ENCODE measurements at regions not wholly inside any gene's neighbourhood (a gene's known extent, or its start where the extent isn't known, plus 50 kb on each side); places are given as distances from the start of the nearest gene placed in this dataset.

DNA sequence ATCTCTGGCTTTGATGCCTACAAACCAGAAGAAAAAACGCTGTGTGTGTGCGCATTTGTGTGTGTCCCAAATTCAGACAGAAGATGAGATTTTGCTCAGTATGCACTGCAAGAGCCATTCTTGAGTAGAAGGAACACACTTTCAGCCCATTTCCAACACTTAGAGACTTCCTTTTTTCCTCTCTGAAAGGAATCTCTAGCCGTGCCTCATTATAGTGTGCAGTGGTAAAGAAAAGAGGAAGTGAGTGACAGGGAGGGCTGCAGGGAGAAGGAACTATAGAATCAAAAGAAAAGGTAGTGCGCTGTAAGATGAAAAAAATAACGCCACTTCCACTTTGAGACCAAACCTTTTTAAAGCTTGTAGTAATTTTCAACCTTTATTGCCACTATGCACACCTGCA is 1400.9 kb upstream of the FLRT2 start:
- intact Hi-C loops (cut with DNase I), result no loop called here
- H3K4me3 ChIP-seq, result no peak overlapping the region
- no peaks in the 10 kb centered on the region for H3K27me3 ChIP-seq (replicated peaks; ENCODE audit: insufficient read depth)
- peaks cover 2% of the 10 kb centered on the region for H3K4me1 ChIP-seq (replicated peaks)
- no peak overlapping the region for H3K27ac ChIP-seq
- TF ChIP-seq CTCF (IDR thresholded peaks at IDR 0.05) (no peak), POLR2A (IDR thresholded peaks at IDR 0.05) (no peak), POLR2AphosphoS5 (IDR thresholded peaks at IDR 0.05) (no peak)
- WGBS, result 59% methylated on average over 5 of the region's 5 CpGs
- no peaks in the 10 kb centered on the region for H3K36me3 ChIP-seq
- H3K9me3 ChIP-seq, result no peaks in the 10 kb centered on the region
- DNase-seq (ENCODE audit: low spot score), result no peak

GRCh38 chr14:84129941-84130340 is 1400.0 kb upstream of the FLRT2 start:
- Histone ChIP-seq H3K27me3 (replicated peaks; ENCODE audit: insufficient read depth) (no peaks in the 10 kb centered on the region), H3K27ac (no peak overlapping the region), H3K4me1 (replicated peaks) (peaks cover 2% of the 10 kb centered on the region), H3K36me3 (no peaks in the 10 kb centered on the region), H3K9me3 (no peaks in the 10 kb centered on the region), H3K4me3 (no peak overlapping the region)
- intact Hi-C loops (cut with DNase I), result no loop called here
- 87% methylated on average over 1 of the region's 1 CpG for WGBS
- DNase-seq (ENCODE audit: low spot score), result no peak
- TF ChIP-seq POLR2AphosphoS5 (IDR thresholded peaks at IDR 0.05) (no peak), POLR2A (IDR thresholded peaks at IDR 0.05) (no peak), CTCF (IDR thresholded peaks at IDR 0.05) (no peak)

DNA sequence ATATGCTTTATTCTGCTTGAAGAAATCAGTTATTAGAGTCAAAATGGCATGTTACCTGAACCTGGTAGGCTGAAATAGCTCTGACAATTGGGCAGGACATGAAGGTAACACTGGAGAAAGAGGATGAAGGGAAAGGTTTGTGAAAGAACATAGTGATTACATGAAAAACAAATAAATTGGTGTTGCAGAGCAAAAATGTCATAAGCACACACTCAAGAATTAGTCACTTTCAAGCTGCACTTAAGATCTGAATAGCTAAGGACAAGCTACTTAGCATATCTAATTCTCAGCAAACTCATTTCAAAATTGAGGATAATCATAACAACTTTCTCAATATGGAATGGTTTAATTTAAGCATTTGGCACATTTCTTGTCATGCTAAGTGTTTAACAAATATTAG is 1398.0 kb upstream of the FLRT2 start:
- TF ChIP-seq POLR2AphosphoS5 (IDR thresholded peaks at IDR 0.05) (no peak), CTCF (IDR thresholded peaks at IDR 0.05) (no peak), POLR2A (IDR thresholded peaks at IDR 0.05) (no peak)

DNA sequence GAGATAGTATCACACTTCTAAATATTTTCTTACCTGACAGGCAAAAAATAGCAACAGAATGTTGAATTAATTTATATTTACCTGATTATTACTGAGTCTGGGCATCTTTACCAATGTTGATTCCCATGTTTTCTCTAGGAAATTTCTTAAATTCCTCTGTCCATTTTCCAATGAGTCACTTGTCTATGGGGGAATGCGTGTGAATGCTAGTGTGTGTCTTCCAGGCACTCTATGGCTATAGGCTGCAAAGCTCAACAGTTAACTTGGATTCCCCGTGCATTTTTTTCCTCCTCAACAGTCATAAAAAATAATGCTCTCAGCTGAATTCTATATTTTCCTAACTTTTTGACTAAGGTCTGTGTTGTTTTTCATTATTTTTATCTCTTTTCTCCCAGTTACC is 1385.8 kb upstream of the FLRT2 start:
- Histone ChIP-seq H3K4me1 (replicated peaks) (no peaks in the 10 kb centered on the region), H3K36me3 (no peaks in the 10 kb centered on the region), H3K4me3 (no peak overlapping the region), H3K27ac (no peak overlapping the region), H3K27me3 (replicated peaks; ENCODE audit: insufficient read depth) (no peaks in the 10 kb centered on the region), H3K9me3 (no peaks in the 10 kb centered on the region)
- TF ChIP-seq POLR2A (IDR thresholded peaks at IDR 0.05) (no peak), POLR2AphosphoS5 (IDR thresholded peaks at IDR 0.05) (no peak), CTCF (IDR thresholded peaks at IDR 0.05) (no peak)
- 86% methylated on average over 2 of the region's 2 CpGs for WGBS
- intact Hi-C loops (cut with DNase I), result no loop called here
- no peak for DNase-seq (ENCODE audit: low spot score)

More for the DNA sequence above, 1398.0 kb upstream of the FLRT2 start:
- no peaks in the 10 kb centered on the region for H3K36me3 ChIP-seq
- no peak overlapping the region for H3K27ac ChIP-seq
- H3K4me1 ChIP-seq (replicated peaks), result peaks cover 2% of the 10 kb centered on the region
- H3K27me3 ChIP-seq (replicated peaks; ENCODE audit: insufficient read depth), result no peaks in the 10 kb centered on the region
- intact Hi-C loops (cut with DNase I), result no loop called here
- H3K9me3 ChIP-seq, result no peaks in the 10 kb centered on the region
- no peak overlapping the region for H3K4me3 ChIP-seq
- no peak for DNase-seq (ENCODE audit: low spot score)

DNA sequence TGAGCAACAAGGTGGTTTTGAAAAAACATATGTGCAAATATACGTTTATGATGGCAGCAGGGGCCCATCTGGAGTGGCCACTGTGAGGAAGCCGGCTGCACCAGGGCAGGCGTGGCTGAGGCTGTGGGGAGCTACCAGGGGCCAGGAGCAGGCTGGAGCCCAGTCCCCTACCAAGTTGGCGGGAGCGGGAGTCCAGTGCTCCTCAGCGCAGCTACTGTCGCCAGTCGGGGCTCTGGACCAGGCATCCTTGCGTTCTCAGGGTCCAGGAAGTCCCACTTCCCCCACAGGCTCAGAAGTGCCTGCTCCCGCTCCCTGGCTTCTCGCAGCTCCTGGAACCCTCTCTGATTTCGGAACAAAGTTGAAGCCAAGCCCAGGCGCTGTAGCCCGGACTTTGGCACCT is 1377.5 kb upstream of the FLRT2 start:
- H3K9me3 ChIP-seq, result no peaks in the 10 kb centered on the region
- no peaks in the 10 kb centered on the region for H3K4me1 ChIP-seq (replicated peaks)
- no peaks in the 10 kb centered on the region for H3K36me3 ChIP-seq
- 93% methylated on average over 14 of the region's 14 CpGs for WGBS
- H3K4me3 ChIP-seq, result no peak overlapping the region
- H3K27me3 ChIP-seq (replicated peaks; ENCODE audit: insufficient read depth), result no peaks in the 10 kb centered on the region
- no peak for DNase-seq (ENCODE audit: low spot score)
- TF ChIP-seq CTCF (IDR thresholded peaks at IDR 0.05), result no peak
- no peak for TF ChIP-seq POLR2AphosphoS5 (IDR thresholded peaks at IDR 0.05)
- TF ChIP-seq POLR2A (IDR thresholded peaks at IDR 0.05), result no peak
- H3K27ac ChIP-seq, result no peak overlapping the region
- intact Hi-C loops (cut with DNase I), result no loop called here

Data from prostate gland (tissue), 2 donors.